ENCODE measurements at regions not wholly inside any gene's neighbourhood (a gene's known extent, or its start where the extent isn't known, plus 50 kb on each side); places are given as distances from the start of the nearest gene placed in this dataset.

DNA sequence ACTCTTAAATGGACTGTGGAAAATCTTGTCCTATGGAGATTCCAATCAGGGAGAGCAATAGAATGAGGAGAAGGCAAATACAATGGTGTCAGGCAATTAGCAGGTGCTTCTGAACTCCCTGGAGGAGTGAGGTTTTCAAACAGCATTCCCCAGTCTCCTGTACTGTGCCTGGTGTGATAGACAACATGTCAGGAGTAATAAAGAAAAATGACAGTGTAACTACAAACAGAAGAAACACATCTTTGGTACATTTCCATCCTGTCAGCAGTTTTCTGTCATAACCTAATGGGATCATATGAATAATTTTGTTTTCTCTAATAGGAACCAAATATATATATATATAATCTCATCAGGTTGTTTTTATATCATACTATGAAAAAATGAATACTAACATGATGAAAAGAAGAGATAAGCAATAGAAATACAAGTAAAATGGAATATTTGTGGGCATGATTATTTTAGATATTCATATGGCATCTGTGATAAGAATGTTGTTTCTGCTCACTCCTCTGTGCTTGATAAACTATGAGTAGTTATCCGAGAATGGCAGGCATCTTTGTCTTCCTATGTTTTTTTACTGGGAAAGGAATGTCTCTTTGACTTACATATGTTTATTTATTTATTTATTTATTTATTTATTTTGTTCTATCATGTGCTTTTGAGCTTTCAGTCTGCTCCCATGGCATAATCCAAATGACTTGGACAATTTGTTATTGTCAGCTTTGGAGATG is 441.7 kb downstream of the TXNL1 start:
- Histone ChIP-seq H3K27me3 (no peaks in the 10 kb centered on the region), H3K27ac (no peak overlapping the region), H3K4me1 (peaks cover 0 to 2% (median 0%) of the 10 kb centered on the region in 3 donors), H3K9me3 (no peaks in the 10 kb centered on the region), H3K36me3 (no peaks in the 10 kb centered on the region), H3K4me3 (no peak overlapping the region)
- DNase-seq (no peak), ATAC-seq (no peak), FAIRE-seq (no peak)
- TF ChIP-seq, protein P1, sequence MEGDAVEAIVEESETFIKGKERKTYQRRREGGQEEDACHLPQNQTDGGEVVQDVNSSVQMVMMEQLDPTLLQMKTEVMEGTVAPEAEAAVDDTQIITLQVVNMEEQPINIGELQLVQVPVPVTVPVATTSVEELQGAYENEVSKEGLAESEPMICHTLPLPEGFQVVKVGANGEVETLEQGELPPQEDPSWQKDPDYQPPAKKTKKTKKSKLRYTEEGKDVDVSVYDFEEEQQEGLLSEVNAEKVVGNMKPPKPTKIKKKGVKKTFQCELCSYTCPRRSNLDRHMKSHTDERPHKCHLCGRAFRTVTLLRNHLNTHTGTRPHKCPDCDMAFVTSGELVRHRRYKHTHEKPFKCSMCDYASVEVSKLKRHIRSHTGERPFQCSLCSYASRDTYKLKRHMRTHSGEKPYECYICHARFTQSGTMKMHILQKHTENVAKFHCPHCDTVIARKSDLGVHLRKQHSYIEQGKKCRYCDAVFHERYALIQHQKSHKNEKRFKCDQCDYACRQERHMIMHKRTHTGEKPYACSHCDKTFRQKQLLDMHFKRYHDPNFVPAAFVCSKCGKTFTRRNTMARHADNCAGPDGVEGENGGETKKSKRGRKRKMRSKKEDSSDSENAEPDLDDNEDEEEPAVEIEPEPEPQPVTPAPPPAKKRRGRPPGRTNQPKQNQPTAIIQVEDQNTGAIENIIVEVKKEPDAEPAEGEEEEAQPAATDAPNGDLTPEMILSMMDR (IDR thresholded peaks at IDR 0.05) = no peak
- WGBS, 2 donors = 79 to 92% methylated on average over 1 of the region's 1 CpG
- intact Hi-C loops (cut with DNase I) = no loop called here

- peak in 2 of 4 donors; percentile 51 to 55 for ATAC-seq
- TF ChIP-seq, protein P1 (IDR thresholded peaks at IDR 0.05) = no peak
- Histone ChIP-seq H3K36me3 (no peaks in the 10 kb centered on the region), H3K4me1 (peaks cover 0 to 8% (median 7%) of the 10 kb centered on the region in 3 donors), H3K9me3 (no peaks in the 10 kb centered on the region), H3K4me3 (no peak overlapping the region), H3K27me3 (no peaks in the 10 kb centered on the region), H3K27ac (no peak overlapping the region)
- intact Hi-C loops (cut with DNase I) = no loop called here
- DNase-seq = no peak
- 59 to 62% methylated on average over 5 of the region's 5 CpGs for WGBS, 2 donors
- no peak for FAIRE-seq
Measured at GRCh38 chr18:56191334-56191733, 447.1 kb downstream of the TXNL1 start.

- no peak overlapping the region for H3K4me3 ChIP-seq
Measured at GRCh38 chr18:56189615-56190014, 448.8 kb downstream of the TXNL1 start.

DNA sequence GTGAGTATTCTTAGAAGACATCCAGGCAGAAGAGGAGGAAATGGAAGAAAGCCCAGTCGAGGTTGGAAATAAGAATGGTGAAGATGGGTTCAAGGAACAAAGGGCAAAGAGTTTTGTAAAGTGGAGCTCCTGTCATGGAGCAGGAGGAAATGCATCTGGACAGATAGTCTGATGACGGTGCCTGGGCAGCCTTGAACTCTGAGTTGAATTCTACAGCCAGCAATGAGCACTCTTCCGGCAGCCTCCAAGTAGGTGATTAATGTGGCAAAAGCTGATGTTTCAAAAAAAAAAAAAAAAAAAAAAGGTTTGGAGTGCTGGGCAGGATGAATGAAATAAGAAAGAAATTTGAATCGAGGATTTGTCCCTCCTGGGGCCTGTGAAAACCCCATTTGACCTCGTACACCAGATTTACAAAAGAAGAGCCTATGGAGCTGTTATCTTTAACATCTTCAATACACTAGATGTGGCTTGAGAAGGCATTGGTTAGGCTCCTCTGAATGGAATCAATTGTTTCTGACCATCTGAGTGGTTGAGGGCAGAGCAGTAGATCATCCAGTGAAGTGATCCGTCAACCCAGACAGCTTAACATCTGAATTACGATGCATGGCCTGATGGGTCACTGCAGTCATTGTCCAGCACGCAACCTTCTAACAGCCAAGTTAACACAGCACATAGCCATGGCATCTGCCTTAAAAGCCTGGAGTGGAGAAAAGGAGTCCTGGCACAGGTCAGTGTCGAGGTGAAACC is 449.7 kb downstream of the TXNL1 start:
- H3K9me3 ChIP-seq = no peaks in the 10 kb centered on the region
- 75 to 82% methylated on average over 9 of the region's 9 CpGs for WGBS, 2 donors
- H3K36me3 ChIP-seq = no peaks in the 10 kb centered on the region
- intact Hi-C loops (cut with DNase I) = no loop called here
- ATAC-seq (no peak), FAIRE-seq (no peak), DNase-seq (no peak)
- no peak overlapping the region for H3K4me3 ChIP-seq
- no peak overlapping the region for H3K27ac ChIP-seq
- H3K27me3 ChIP-seq = no peaks in the 10 kb centered on the region
- TF ChIP-seq, protein P1 (IDR thresholded peaks at IDR 0.05) = no peak
- peaks cover 0 to 8% (median 7%) of the 10 kb centered on the region in 3 donors for H3K4me1 ChIP-seq

More at GRCh38 chr18:56189615-56190014, 448.8 kb downstream of the TXNL1 start:
- Histone ChIP-seq H3K9me3 (no peaks in the 10 kb centered on the region), H3K36me3 (no peaks in the 10 kb centered on the region), H3K27ac (no peak overlapping the region), H3K4me1 (peaks cover 0 to 8% (median 7%) of the 10 kb centered on the region in 3 donors), H3K27me3 (no peaks in the 10 kb centered on the region)
- TF ChIP-seq, protein P1 (IDR thresholded peaks at IDR 0.05) = no peak
- ATAC-seq = no peak
- intact Hi-C loops (cut with DNase I) = no loop called here
- WGBS, 2 donors = 95 to 97% methylated on average over 20 of the region's 20 CpGs
- FAIRE-seq = no peak
- DNase-seq = no peak

- intact Hi-C loops (cut with DNase I) = no loop called here
- FAIRE-seq (no peak), ATAC-seq (no peak), DNase-seq (no peak)
- no peak overlapping the region for H3K27ac ChIP-seq
- H3K36me3 ChIP-seq = no peaks in the 10 kb centered on the region
- TF ChIP-seq, protein P1 (IDR thresholded peaks at IDR 0.05) = no peak
- H3K4me1 ChIP-seq = peaks cover 0 to 7% (median 5%) of the 10 kb centered on the region in 3 donors
- H3K27me3 ChIP-seq = no peaks in the 10 kb centered on the region
- no peak overlapping the region for H3K4me3 ChIP-seq
- WGBS, 2 donors = 89 to 94% methylated on average over 2 of the region's 2 CpGs
- no peaks in the 10 kb centered on the region for H3K9me3 ChIP-seq
Measured at GRCh38 chr18:56186319-56186718, 452.1 kb downstream of the TXNL1 start.

All from pancreas (tissue), 10 donors.